ENCODE measurements at regions not wholly inside any gene's neighbourhood (a gene's known extent, or its start where the extent isn't known, plus 50 kb on each side); places are given as distances from the start of the nearest gene placed in this dataset.
"Not testable (repeated sequence)": the region's sequence is repeated elsewhere in the genome, so short reads cannot be mapped to it uniquely, and the experiment has no call there.

DNA sequence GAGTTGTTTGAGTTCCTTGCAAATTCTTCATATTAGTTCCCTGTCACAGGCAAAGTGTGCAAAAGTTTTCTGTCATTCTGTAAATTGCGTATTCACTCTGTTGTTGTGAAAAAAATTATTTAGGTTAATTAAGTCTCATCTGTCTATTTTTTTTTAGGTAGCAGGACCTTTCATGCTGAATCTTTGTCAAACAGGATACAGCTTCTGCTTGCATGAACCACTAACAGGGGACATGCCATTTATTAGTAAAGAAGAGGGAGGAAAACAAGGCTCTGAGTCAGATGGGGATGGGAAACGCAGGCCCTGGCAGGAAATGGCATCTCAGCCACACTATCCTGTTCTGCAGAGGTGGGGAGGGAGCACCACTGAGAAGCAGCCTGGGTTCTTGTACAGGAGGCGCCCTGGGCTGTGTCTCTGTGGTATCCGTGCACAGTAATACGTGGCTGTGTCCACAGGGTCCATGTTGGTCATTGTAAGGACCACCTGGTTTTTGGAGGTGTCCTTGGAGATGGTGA, 1243.8 kb downstream of the TMEM121 start:
- H3K4me3 ChIP-seq (ENCODE audit: low read depth, low read length) = not testable (repeated sequence)

DNA sequence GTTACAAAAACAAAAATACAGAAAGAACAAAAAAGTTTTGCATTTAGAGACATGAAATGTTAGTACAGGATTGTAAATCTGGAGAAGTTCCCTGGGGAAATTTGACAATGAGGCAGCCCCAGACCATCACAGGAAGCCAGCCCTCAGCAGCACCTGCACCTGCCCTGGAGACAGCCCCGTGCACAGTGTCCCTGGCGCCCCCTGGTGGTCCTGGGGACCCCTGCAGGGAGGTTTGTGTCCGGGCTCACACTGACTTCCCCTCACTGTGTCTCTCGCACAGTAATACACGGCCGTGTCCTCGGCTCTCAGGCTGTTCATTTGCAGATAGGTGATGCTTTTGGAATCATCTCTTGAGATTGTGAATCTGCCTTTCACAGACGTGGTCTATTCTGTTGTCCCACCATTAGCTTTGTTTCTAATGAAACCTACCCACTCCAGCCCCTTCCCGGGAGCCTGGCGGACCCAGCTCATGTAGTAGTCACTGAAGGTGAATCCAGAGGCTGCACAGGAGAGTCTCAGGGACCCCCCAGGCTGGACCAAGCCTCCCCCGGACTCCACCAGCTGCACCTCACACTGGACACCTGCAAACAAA, 1248.6 kb downstream of the TMEM121 start:
- not testable (repeated sequence) for H3K4me3 ChIP-seq (ENCODE audit: low read depth, low read length)

DNA sequence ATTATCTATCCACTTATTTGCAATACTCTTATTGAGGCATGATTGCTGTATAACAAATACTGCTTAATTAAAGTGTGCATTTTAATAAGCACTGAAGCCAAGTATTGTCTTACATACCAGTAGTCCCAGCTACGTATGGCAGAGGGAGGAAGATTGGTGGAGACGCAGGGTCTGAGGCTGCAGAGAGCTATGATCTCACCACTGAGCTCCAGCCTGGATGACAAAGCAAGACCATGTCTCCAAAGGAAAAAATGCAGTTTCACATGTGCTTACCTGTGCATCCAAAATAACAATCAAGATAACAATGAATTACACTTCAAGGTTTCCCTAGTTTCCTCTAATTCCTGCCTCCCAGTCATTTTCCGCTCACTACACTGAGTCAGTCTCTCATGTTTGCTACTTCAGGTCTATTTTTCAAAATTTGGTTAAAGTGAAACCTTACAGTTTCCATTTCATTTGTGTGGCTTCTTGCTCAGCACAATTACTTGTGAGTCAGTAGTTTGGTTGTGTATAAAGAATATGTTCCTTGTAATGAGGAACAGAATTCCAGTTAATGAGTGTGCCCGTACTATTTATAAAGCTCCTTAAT, 1250.1 kb downstream of the TMEM121 start:
- H3K4me3 ChIP-seq (ENCODE audit: low read depth, low read length) = no peak overlapping the region
- TF ChIP-seq, protein P1, sequence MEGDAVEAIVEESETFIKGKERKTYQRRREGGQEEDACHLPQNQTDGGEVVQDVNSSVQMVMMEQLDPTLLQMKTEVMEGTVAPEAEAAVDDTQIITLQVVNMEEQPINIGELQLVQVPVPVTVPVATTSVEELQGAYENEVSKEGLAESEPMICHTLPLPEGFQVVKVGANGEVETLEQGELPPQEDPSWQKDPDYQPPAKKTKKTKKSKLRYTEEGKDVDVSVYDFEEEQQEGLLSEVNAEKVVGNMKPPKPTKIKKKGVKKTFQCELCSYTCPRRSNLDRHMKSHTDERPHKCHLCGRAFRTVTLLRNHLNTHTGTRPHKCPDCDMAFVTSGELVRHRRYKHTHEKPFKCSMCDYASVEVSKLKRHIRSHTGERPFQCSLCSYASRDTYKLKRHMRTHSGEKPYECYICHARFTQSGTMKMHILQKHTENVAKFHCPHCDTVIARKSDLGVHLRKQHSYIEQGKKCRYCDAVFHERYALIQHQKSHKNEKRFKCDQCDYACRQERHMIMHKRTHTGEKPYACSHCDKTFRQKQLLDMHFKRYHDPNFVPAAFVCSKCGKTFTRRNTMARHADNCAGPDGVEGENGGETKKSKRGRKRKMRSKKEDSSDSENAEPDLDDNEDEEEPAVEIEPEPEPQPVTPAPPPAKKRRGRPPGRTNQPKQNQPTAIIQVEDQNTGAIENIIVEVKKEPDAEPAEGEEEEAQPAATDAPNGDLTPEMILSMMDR (IDR thresholded peaks at IDR 0.05; ENCODE audit: low read depth, low read length) = no peak

GRCh38 chr14:106778986-106779385, 1252.6 kb downstream of the TMEM121 start:
- H3K4me3 ChIP-seq (ENCODE audit: low read depth, low read length) = no peak overlapping the region
- TF ChIP-seq, protein P1 (IDR thresholded peaks at IDR 0.05; ENCODE audit: low read depth, low read length) = no peak

DNA sequence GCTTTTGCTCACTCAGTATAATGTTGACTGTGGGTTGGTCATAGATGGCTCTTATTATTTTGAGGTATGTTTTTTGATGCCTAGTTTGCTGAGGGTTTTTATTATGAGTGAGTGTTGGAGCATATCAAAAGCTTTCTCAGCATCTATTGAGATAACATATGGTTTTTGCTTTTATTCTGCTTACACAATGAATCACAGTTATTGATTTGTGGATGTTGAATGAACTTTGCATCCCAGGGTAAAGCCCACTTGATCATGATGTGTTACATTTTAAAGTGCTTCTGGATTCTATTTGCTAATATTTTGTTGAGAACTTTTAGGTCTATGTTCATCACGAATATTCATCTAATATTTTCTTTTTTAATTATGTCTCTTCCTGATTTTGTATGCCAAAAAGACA, 1260.3 kb downstream of the TMEM121 start:
- no peak overlapping the region for H3K4me3 ChIP-seq (ENCODE audit: low read depth, low read length)
- TF ChIP-seq, protein P1 (IDR thresholded peaks at IDR 0.05; ENCODE audit: low read depth, low read length) = no peak

- no peak overlapping the region for H3K4me3 ChIP-seq (ENCODE audit: low read depth, low read length)
- TF ChIP-seq, protein P1 (IDR thresholded peaks at IDR 0.05; ENCODE audit: low read depth, low read length) = no peak
Measured at GRCh38 chr14:106787626-106788025, 1261.2 kb downstream of the TMEM121 start.

DNA sequence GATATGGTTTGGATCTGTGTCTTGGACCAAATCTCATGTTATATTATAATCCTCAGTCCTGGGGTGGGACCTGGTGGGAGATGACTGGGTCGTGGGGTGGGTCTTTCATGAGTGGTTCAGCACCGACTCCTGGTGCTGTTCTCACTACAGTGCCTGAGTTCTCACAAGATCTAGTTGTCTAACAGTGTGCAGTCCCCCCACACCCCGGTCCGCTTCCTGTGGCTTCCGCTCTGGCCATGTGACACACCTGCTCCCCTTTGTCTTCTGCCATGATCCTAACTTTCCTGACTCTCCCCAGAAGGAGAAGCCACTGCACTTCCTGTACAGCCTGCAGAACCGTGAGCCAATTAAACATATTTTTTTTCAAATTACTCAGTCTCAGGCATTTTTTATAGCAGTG, 1262.2 kb downstream of the TMEM121 start:
- no peak overlapping the region for H3K4me3 ChIP-seq (ENCODE audit: low read depth, low read length)
- TF ChIP-seq, protein P1 (IDR thresholded peaks at IDR 0.05; ENCODE audit: low read depth, low read length) = no peak

DNA sequence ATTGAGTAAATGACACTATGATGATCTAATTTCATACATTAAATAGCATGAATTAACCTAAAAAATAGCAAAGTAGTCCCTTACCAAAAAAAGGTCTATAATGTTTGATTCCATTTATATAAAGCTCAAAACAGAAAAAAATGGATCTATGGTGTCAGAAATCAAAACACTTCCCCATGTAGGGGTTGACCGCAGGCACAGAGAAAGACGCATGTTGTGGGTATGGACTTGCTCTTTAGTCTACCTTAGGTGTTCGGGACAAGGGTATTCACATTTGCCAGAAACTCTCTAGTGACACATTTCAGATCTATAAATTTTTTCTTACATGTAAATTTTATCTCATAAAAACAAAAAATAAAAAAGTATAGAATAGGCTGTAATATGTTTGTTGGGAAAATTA, 1262.9 kb downstream of the TMEM121 start:
- H3K4me3 ChIP-seq (ENCODE audit: low read depth, low read length) = no peak overlapping the region
- TF ChIP-seq, protein P1 (IDR thresholded peaks at IDR 0.05; ENCODE audit: low read depth, low read length) = no peak
